GM18502 (cell line): ENCODE measurements at regions not wholly inside any gene's neighbourhood (a gene's known extent, or its start where the extent isn't known, plus 50 kb on each side); places are given as distances from the start of the nearest gene placed in this dataset.

ENCODE experiments used
- ATAC-seq: cut with Tn5 transposase; IDR thresholded peaks from one replicate; pipeline ENCODE4 v1.9.1; 2021; ENCODE audit warnings: mild to moderate bottlenecking; ENCODE audit not compliant: unreplicated experiment, poor library complexity

DNA sequence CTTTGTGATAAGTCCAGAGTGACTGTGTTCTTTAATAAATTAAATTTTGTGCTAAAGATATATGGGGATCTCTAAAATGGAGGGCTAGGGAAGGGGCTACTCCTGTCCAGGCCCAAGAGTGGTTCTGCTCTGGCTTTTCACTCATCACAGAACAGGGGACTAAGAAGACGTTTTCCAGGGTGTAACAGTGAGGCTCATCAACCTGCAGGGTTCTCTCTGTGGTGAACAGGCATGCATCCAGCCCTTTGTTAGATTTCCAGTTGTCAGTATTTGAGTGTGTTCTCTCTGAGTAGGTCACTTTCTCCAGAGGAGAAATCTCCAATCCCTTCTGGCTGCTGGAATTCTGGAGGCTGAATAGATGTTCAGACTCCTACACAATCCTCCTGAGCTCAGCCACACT is 408.9 kb downstream of the PLCL1 start:
- ATAC-seq = no peak

DNA sequence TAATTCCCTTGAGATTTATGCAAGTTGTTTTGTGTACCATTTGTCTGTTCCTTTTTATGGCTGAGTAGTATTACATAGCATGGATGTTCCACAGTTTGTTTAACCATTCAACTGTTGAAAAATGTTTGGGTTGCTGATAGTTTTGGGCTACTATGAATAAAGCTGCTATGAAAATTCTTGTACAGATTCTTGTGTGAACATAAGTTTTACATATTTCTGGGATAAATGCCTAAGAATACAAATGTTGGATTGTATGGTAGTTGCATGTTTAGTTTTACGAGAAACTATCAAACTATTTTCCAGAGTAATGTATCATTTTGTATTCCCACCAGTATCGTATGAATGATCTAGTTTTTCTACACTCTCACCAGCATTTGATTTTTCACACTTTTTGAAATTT is 407.3 kb downstream of the PLCL1 start:
- ATAC-seq = no peak

DNA sequence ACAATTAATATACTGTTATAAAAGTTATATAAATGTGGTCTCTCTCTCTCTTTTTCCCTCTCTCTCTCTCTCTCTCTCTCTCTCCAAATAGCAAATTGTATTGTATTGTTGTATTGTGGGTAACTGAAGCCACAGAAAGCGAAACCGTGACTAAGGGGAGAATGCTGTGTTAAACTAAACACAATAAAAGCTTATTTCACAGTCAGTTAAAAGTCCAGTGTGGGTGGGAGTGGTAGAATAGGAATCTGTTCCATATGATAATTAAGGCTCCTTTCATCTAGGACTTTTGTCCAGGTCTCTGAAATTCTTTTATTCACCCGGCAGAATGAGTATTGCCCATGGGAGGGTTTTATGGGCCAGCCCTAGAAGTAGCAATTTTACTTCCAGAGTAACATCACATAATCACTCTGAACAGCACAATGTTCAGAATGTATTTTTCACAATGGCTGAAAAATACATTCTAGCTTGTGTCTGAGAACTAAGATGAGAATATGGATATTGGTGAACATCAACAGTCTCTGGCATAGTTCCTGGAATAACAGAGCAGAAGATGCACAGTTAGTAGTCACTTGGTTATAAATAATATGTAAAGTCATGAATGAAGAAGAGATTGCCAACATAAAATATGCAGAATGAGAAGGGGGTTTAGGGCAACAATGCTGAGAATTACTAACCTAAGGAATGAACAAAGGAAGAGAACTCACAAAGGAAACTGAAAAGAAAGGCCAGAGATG is 399.1 kb downstream of the PLCL1 start:
- no peak for ATAC-seq
